Middle frontal gyrus (tissue), 1 donor: ENCODE measurements at regions not wholly inside any gene's neighbourhood (a gene's known extent, or its start where the extent isn't known, plus 50 kb on each side); places are given as distances from the start of the nearest gene placed in this dataset.
"Not testable (repeated sequence)": the region's sequence is repeated elsewhere in the genome, so short reads cannot be mapped to it uniquely, and the experiment has no call there.

Source experiments
- DNase-seq: peaks from one replicate; pipeline ENCODE4 v3.0.0-alpha.2; 2015; ENCODE audit warnings: low spot score; ENCODE audit errors: extremely low spot score

- DNase-seq = no peak
Measured at GRCh38 chr12:17264603-17265002, 658.6 kb upstream of the LMO3 start.

- DNase-seq = no peak
Measured at GRCh38 chr12:17239874-17240273, 633.9 kb upstream of the LMO3 start.

GRCh38 chr12:17235996-17236395 lies 630.0 kb upstream of the LMO3 start:
- DNase-seq = no peak

GRCh38 chr12:17215759-17216570 lies 610.0 kb upstream of the LMO3 start:
- peak; percentile 53 for DNase-seq

GRCh38 chr12:17214929-17215328 lies 609.0 kb upstream of the LMO3 start:
- DNase-seq = no peak

GRCh38 chr12:17206553-17206952 lies 600.6 kb upstream of the LMO3 start:
- no peak for DNase-seq

GRCh38 chr12:17204289-17205054 lies 598.5 kb upstream of the LMO3 start:
- no peak for DNase-seq

- DNase-seq = no peak
Measured at GRCh38 chr12:17203497-17203896, 597.5 kb upstream of the LMO3 start.

GRCh38 chr12:17197971-17198370 lies 592.0 kb upstream of the LMO3 start:
- no peak for DNase-seq

- DNase-seq = no peak
Measured at GRCh38 chr12:17192721-17193120, 586.8 kb upstream of the LMO3 start.

GRCh38 chr12:17169726-17170471 lies 563.9 kb upstream of the LMO3 start:
- no peak for DNase-seq

GRCh38 chr12:17159506-17160300 lies 553.7 kb upstream of the LMO3 start:
- no peak for DNase-seq

GRCh38 chr12:17158201-17158600 lies 552.2 kb upstream of the LMO3 start:
- DNase-seq = no peak

- no peak for DNase-seq
Measured at GRCh38 chr12:17151917-17152316, 546.0 kb upstream of the LMO3 start.

GRCh38 chr12:17148706-17149105 lies 542.7 kb upstream of the LMO3 start:
- no peak for DNase-seq

GRCh38 chr12:17142856-17143255 lies 536.9 kb upstream of the LMO3 start:
- DNase-seq = no peak

GRCh38 chr12:17139931-17140330 lies 534.0 kb upstream of the LMO3 start:
- no peak for DNase-seq

GRCh38 chr12:17137396-17137795 lies 531.4 kb upstream of the LMO3 start:
- DNase-seq = no peak

- DNase-seq = no peak
Measured at GRCh38 chr12:17134315-17134714, 528.4 kb upstream of the LMO3 start.

- no peak for DNase-seq
Measured at GRCh38 chr12:17132336-17132735, 526.4 kb upstream of the LMO3 start.

- DNase-seq = not testable (repeated sequence)
Measured at GRCh38 chr12:17116538-17116937, 510.6 kb upstream of the LMO3 start.
